ENCODE measurements at regions not wholly inside any gene's neighbourhood (a gene's known extent, or its start where the extent isn't known, plus 50 kb on each side); places are given as distances from the start of the nearest gene placed in this dataset.
"Not testable (repeated sequence)": the region's sequence is repeated elsewhere in the genome, so short reads cannot be mapped to it uniquely, and the experiment has no call there.

GRCh38 chr12:63508543-63508942 is 159.8 kb downstream of the DPY19L2 start:
- DNase-seq (ENCODE audit: low read depth in 3 of 3, low spot score in 1 of 3) = no peak

- no peak for DNase-seq (ENCODE audit: low read depth in 3 of 3, low spot score in 1 of 3)
Observed at GRCh38 chr12:63499567-63499966, 168.7 kb downstream of the DPY19L2 start.

DNA sequence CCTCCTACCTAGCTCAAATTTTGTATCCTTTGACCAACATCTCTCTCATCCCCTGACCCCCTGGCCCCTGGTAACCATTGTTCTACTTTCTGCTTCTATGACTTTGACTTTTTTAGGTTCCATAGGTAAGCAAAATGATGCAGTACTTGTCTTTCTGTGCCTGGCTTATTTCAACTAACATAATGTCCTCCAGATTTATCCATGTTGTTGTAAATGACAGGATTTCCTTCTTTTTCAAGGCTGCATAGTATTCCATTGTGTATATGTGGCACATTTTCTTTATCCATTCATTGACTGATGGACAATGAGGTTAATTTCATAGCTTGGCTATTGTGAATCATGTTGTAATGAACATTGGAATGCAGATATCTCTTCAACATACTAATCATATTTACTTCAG is 170.1 kb downstream of the DPY19L2 start:
- no peak for DNase-seq (ENCODE audit: low read depth in 3 of 3, low spot score in 1 of 3)

DNA sequence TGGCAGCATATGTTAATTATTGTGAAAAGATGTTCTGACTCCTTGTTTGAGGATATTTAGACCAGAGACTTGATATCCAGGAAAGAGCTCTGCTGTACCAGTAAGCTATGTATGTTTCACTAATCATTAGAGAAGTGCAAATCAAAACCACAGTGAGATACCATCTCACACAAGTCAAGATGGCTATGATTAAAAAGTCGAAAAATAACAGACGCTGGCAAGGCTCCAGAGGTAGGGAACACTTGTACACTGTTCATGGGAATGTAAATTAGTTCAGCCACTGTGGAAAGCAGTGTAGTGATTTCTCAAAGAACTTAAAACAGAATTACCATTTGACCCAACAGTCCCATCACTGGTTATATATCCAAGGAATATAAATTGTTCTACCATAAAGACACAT is 171.6 kb downstream of the DPY19L2 start:
- DNase-seq (ENCODE audit: low read depth in 3 of 3, low spot score in 1 of 3) = no peak

- DNase-seq (ENCODE audit: low read depth in 3 of 3, low spot score in 1 of 3) = no peak
Observed at GRCh38 chr12:63495974-63496373, 172.3 kb downstream of the DPY19L2 start.

DNA sequence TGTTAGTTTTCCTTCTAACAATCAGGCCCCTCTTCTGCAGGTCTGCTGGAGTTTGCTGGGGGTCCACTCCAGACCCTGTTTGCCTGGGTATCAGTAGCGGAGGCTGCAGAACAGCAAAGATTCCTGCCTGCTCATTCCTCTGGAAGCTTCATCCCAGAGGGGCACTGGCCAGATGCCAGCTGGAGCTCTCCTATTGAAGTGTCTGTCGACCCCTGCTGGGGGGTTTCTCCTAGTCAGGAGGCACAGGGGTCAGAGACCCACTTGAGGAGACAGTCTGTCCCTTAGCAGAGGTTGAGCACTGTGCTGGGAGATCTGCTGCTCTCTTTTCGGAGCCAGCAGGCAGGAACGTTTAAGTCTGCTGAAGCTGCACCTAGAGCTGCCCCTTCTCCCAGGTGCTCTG is 174.9 kb downstream of the DPY19L2 start:
- not testable (repeated sequence) for DNase-seq (ENCODE audit: low read depth in 3 of 3, low spot score in 1 of 3)

DNA sequence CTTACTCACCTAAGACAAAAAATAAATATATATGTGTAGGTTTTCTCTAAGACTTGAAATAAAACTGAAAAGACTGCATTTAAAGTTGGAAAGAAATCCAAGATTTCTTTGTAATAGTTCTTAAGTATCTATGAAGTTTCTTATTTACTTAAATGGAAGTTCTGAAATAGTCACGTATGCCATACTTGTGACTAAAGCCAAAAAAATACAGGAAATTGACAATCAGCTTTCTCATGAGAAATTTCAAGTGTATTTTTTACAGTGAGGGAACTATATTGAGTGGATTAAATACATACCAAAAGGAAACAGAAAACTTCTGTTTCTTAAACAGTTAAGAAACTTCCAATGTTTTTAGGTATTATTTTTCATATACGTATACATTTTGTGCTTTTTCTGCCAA is 188.1 kb downstream of the DPY19L2 start:
- no peak for DNase-seq (ENCODE audit: low read depth in 3 of 3, low spot score in 1 of 3)

DNA sequence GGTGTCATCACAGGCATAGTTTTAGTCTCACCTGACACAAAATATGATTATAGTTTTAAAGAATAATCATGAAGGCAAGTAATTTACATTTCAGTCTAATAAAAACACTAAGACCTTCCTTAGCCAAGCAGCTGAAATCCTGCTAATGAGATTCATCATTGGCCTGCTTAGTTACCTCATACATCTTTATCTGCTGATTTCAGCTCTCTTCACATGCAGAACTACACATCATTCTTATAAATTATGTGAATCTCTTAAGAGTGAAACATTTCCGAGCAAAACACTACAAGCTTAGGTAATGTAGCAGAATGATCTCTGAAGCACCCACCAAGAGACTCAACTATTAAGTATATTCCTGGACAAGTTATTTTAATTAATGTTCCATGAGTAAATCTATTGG is 198.1 kb downstream of the DPY19L2 start:
- DNase-seq (ENCODE audit: low read depth in 3 of 3, low spot score in 1 of 3) = no peak

- no peak for DNase-seq (ENCODE audit: low read depth in 3 of 3, low spot score in 1 of 3)
Observed at GRCh38 chr12:63467951-63468350, 200.3 kb downstream of the DPY19L2 start.

DNA sequence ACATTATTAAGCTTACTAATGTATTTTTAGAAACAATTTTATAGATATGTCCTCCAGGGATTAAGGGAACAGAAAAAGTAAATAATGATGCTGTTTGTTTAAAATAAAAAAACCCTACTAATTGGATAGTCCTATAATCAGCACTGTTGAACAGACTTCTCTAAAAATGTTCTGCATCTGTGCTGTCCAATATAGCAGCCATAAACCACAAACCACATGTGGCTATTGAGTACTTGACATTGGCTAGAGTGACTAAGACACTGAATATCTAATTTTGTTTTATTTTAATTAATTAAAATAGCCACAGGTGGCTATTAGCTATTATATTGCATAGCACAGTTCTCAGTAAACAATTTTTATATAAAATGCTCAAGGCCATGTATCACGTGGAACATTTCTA is 210.4 kb downstream of the DPY19L2 start:
- DNase-seq (ENCODE audit: low read depth in 3 of 3, low spot score in 1 of 3) = no peak

- DNase-seq (ENCODE audit: low read depth in 3 of 3, low spot score in 1 of 3) = no peak
Observed at GRCh38 chr12:63457428-63457827, 210.9 kb downstream of the DPY19L2 start.

DNA sequence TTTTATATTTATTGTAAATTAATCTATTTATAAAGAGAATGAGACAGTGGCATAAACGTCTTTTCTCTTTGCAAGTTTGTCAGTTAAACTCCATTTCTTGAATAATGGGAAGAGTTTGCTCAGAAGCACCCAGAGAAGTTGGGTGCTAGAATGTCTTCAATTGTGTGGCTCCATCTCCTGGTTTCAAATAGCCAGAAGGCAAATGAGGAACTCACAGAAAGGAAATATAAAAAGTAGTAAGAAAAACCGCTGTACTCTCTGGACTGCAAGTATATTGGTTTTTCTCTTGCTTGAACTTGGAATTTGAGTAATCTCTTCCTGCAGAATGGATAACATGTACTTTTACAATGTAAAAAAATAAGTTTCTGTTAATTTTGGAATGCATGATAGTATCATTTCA is 217.5 kb downstream of the DPY19L2 start:
- no peak for DNase-seq (ENCODE audit: low read depth in 3 of 3, low spot score in 1 of 3)

- no peak for DNase-seq (ENCODE audit: low read depth in 3 of 3, low spot score in 1 of 3)
Observed at GRCh38 chr12:63450334-63450733, 218.0 kb downstream of the DPY19L2 start.

- DNase-seq (ENCODE audit: low read depth in 3 of 3, low spot score in 1 of 3) = no peak
Observed at GRCh38 chr12:63445224-63445880, 222.9 kb downstream of the DPY19L2 start.

- no peak for DNase-seq (ENCODE audit: low read depth in 3 of 3, low spot score in 1 of 3)
Observed at GRCh38 chr12:63440048-63440447, 228.2 kb downstream of the DPY19L2 start.

DNA sequence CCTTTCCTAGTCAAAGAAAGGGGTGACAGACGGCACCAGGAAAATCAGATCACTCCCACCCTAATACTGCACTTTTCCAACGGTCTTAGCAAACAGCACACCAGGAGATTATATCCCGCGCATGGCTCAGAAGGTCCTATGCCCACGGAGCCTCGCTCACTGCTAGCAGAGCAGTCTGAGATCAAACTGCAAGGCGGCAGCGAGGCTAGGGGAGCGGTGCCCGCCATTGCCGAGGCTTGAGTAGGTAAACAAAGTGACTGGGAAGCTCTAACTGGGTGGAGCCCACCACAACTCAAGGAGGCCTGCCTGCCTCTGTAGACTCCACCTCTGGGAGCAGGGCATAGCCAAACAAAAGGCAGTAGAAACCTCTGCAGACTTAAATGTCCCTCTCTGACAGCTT is 233.9 kb downstream of the DPY19L2 start:
- not testable (repeated sequence) for DNase-seq (ENCODE audit: low read depth in 3 of 3, low spot score in 1 of 3)

DNA sequence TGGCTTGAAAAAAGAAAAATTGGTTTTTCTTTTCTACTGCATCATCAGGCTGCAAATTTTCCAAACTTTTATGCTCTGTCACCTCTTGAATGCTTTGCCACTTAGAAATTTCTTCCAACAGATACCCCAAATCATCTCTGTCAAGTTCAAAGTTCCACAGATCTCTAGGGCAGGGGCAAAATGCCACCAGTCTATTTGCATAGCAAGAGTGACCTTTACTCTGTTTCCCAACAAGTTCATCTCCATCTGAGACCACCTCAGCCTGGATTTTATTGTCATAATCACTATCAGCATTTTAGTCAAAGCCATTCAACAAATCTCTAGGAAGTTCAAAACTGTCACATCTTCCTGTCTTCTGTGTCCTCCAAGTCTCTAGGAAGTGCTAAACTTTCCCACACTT is 240.3 kb downstream of the DPY19L2 start:
- DNase-seq (ENCODE audit: low read depth in 3 of 3, low spot score in 1 of 3) = not testable (repeated sequence)

DNA sequence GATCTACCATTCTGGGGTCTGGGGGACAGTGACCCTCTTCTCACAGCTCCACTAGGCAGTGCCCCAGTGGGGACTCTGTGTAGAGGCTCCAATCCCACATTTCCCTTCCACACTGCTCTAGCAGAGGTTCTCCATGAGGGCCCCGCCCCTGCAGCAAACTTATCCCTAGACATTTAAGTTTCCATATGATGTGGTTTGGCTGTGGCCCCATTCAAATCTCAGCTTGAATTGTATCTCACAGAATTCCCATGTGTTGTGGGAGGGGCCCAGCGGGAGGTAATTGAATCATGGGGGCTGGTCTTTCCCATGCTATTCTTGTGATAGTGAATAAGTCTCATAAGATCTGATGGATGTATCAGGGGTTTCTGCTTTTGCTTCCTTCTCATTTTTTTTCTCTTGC is 241.3 kb downstream of the DPY19L2 start:
- not testable (repeated sequence) for DNase-seq (ENCODE audit: low read depth in 3 of 3, low spot score in 1 of 3)

DNA sequence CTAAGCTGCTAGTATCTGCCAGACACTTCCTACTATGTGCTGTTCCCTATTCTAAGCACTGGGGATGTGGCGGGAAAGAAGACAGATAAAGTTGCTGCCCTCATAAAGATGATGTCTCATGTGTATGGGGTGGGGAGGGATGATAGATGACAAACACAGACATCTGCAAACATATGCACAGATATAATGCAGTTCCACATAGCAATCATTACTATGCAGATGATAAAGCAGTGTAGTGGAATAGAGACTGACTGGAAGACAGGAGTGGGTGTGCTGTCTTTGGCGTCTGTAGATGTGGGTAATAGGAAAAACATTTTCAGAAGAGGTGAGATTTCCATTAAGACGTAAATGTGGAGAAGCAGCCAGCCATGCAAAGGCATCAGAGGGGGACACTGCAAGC is 243.6 kb downstream of the DPY19L2 start:
- DNase-seq (ENCODE audit: low read depth in 3 of 3, low spot score in 1 of 3) = no peak

GRCh38 chr12:63423839-63424238 is 244.5 kb downstream of the DPY19L2 start:
- DNase-seq (ENCODE audit: low read depth in 3 of 3, low spot score in 1 of 3) = no peak

GRCh38 chr12:63420206-63420644 is 248.1 kb downstream of the DPY19L2 start:
- DNase-seq (ENCODE audit: low read depth in 3 of 3, low spot score in 1 of 3) = peak in 1 of 3 donors; percentile 1

GRCh38 chr12:63419154-63419553 is 249.1 kb downstream of the DPY19L2 start:
- no peak for DNase-seq (ENCODE audit: low read depth in 3 of 3, low spot score in 1 of 3)

DNA sequence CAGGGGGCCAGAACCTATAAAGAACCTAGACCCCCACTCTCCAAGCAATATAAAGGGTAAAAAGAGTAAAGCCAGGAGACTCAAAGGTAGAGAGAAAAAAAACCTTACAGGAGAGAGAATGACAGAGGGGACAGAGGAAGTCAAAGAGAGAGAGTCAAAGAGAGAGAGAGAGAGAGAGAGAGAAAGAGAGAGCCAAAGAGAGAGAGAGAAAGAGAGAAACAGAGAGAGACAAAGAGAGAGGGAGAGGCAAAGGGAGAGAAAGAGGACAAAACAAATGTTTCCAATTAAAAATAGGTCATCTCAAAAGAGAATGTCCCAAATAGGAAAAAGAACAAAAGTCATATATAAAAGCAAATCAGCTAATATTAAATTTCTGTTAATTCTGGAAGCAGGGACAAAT is 251.5 kb downstream of the DPY19L2 start:
- DNase-seq (ENCODE audit: low read depth in 3 of 3, low spot score in 1 of 3) = no peak
